Tibial artery (tissue), 4 donors: ENCODE measurements at regions not wholly inside any gene's neighbourhood (a gene's known extent, or its start where the extent isn't known, plus 50 kb on each side); places are given as distances from the start of the nearest gene placed in this dataset.

Experiments
- DNase-seq, 2 donors: peaks; one replicate each; pipeline ENCODE4 v3.0.0-alpha.2; 2019
- H3K27ac ChIP-seq, 2 donors: fragments of 200-600 bp; sonication (generic) in 1 of 2; 1 replicate in 1 of 2; 2 replicates in 1 of 2; pipeline ENCODE4 v1.5.1; 2018 to 2019; ENCODE audit warnings: mild to moderate bottlenecking in 1 of 2
- H3K27me3 ChIP-seq, 2 donors: fragments of 200-600 bp; sonication (generic) in 1 of 2; one replicate each; pipeline versions ENCODE4 v1.5.1 to v1.6.0; 2016 to 2019
- H3K36me3 ChIP-seq, 3 donors: fragments of 200-600 bp; sonication (generic) in 2 of 3; one replicate each; pipeline ENCODE4 v1.5.1; 2016 to 2019; ENCODE audit warnings: mild to moderate bottlenecking in 2 of 3
- H3K4me1 ChIP-seq, 4 donors: fragments of 200-600 bp; sonication (generic) in 2 of 4; 1 replicate in 3 of 4; 2 replicates in 1 of 4; pipeline ENCODE4 v1.5.1; 2016 to 2019
- H3K4me3 ChIP-seq, 2 donors: fragments of 200-600 bp; sonication (generic) in 1 of 2; 1 replicate in 1 of 2; 2 replicates in 1 of 2; pipeline ENCODE4 v1.5.1; 2018 to 2019; ENCODE audit warnings: mild to moderate bottlenecking in 2 of 2
- H3K9me3 ChIP-seq, 3 donors: fragments of 200-600 bp; sonication (generic) in 1 of 3; one replicate each; pipeline ENCODE4 v1.5.1; 2016 to 2019
- intact Hi-C: fragments of 100-400 bp; cut with DNase I; formaldehyde crosslinking; loops from one replicate; pipeline ENCODE4 v1.15.0; 2023; ENCODE audit warnings: low total_unique reads
- TF ChIP-seq, protein P1 (sequence below), 2 experiments: fragments of 200-600 bp in 1 of 2; fragments of 450-650 bp in 1 of 2; IDR thresholded peaks; one replicate each; pipeline ENCODE4 v1.5.1; 2017 to 2019; ENCODE audit warnings: antibody characterized with exemption in 2 of 2, mild to moderate bottlenecking in 1 of 2, moderate library complexity in 1 of 2

- intact Hi-C loops = no loop called here
Observed at GRCh38 chr2:129585760-129586159, 393.7 kb upstream of the RAB6C start.

GRCh38 chr2:129587426-129588064 is 391.9 kb upstream of the RAB6C start:
- H3K27me3 ChIP-seq = peaks cover 0 to 12% of the 10 kb centered on the region in 2 donors
- no peaks in the 10 kb centered on the region for H3K4me1 ChIP-seq
- intact Hi-C loops = no loop called here
- H3K36me3 ChIP-seq = no peaks in the 10 kb centered on the region
- DNase-seq = no peak
- no peak overlapping the region for H3K4me3 ChIP-seq
- TF ChIP-seq, protein P1, sequence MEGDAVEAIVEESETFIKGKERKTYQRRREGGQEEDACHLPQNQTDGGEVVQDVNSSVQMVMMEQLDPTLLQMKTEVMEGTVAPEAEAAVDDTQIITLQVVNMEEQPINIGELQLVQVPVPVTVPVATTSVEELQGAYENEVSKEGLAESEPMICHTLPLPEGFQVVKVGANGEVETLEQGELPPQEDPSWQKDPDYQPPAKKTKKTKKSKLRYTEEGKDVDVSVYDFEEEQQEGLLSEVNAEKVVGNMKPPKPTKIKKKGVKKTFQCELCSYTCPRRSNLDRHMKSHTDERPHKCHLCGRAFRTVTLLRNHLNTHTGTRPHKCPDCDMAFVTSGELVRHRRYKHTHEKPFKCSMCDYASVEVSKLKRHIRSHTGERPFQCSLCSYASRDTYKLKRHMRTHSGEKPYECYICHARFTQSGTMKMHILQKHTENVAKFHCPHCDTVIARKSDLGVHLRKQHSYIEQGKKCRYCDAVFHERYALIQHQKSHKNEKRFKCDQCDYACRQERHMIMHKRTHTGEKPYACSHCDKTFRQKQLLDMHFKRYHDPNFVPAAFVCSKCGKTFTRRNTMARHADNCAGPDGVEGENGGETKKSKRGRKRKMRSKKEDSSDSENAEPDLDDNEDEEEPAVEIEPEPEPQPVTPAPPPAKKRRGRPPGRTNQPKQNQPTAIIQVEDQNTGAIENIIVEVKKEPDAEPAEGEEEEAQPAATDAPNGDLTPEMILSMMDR (IDR thresholded peaks at IDR 0.05) = no peak
- no peaks in the 10 kb centered on the region for H3K9me3 ChIP-seq
- no peak overlapping the region for H3K27ac ChIP-seq

More at GRCh38 chr2:129585760-129586159, 393.7 kb upstream of the RAB6C start:
- Histone ChIP-seq H3K4me1 (no peaks in the 10 kb centered on the region), H3K27ac (no peak overlapping the region), H3K27me3 (peaks cover 0 to 12% of the 10 kb centered on the region in 2 donors), H3K4me3 (no peak overlapping the region), H3K9me3 (peaks cover 4 to 11% (median 9%) of the 10 kb centered on the region in 3 donors), H3K36me3 (no peaks in the 10 kb centered on the region)
- DNase-seq = no peak
- TF ChIP-seq, protein P1 (IDR thresholded peaks at IDR 0.05) = no peak

GRCh38 chr2:129604560-129604959 is 374.9 kb upstream of the RAB6C start:
- DNase-seq = no peak
- H3K36me3 ChIP-seq = no peaks in the 10 kb centered on the region
- intact Hi-C loops = no loop called here
- H3K4me1 ChIP-seq = no peaks in the 10 kb centered on the region
- no peak overlapping the region for H3K4me3 ChIP-seq
- TF ChIP-seq, protein P1 (IDR thresholded peaks at IDR 0.05) = no peak
- peaks cover 0 to 7% of the 10 kb centered on the region in 2 donors for H3K27me3 ChIP-seq
- no peak overlapping the region for H3K27ac ChIP-seq
- H3K9me3 ChIP-seq = no peaks in the 10 kb centered on the region

DNA sequence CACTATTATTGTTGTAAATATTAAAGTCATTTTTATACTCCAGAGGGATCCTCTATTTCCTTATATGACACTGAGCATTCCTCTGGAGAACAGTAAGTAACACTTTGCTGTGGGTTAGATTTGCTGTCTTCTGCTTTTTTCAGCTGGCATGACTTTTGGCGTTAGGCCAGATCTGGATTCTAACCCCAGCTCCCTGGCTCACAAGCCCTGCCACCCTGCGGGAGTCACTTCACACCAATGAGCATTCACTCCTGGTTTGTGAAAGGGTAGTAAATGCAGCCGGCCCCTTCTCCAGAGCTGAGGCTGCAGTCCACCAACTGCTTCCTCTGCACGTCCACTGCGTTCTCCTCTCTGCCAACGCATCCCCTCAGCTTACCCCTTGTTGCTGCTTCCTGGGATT is 373.8 kb upstream of the RAB6C start:
- Histone ChIP-seq H3K4me1 (no peaks in the 10 kb centered on the region), H3K9me3 (no peaks in the 10 kb centered on the region), H3K27me3 (peaks cover 0 to 7% of the 10 kb centered on the region in 2 donors), H3K4me3 (no peak overlapping the region), H3K27ac (no peak overlapping the region), H3K36me3 (no peaks in the 10 kb centered on the region)
- no peak for DNase-seq
- TF ChIP-seq, protein P1 (IDR thresholded peaks at IDR 0.05) = no peak
- intact Hi-C loops = no loop called here

DNA sequence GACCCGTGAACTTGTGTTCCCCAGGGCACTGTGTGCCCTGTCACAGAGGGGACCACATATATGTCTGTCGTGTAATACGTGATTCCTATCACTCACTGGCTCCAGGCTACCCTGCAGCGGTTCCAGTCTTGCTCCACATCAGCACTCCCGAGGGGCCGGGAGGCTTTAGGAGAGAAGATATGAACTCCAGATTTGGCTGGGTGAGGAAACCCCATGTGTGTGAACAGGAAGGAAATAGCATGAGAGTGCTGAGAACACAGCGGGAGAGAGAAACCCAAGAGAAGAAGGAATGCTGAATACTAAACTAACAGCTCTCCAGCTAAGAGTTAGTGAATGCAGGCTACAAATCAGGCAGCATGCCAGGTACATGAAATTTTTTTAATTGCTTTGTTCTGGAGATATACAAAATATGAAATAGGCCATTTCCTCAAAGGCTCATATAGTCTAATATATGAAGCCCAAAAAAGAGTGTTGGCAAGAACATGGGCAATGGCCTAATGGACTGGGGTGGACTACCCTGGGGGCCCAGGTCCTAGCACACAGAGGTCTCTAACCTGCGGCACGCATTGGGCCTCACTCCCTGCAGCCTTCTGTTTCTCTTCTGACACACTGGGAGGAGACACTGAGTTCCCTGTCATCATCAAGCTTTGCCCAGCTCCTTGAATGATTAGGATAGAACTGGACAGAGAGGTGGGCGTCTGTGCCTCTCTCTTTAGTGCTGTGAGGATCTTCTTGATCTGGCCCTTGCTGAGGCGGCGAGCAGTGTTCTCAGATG is 372.8 kb upstream of the RAB6C start:
- Histone ChIP-seq H3K4me3 (no peak overlapping the region), H3K27me3 (peaks cover 0 to 7% of the 10 kb centered on the region in 2 donors), H3K27ac (no peak overlapping the region), H3K4me1 (no peaks in the 10 kb centered on the region), H3K9me3 (no peaks in the 10 kb centered on the region), H3K36me3 (no peaks in the 10 kb centered on the region)
- no peak for DNase-seq
- intact Hi-C loops = no loop called here
- TF ChIP-seq, protein P1 (IDR thresholded peaks at IDR 0.05) = no peak
